Activated naive CD8-positive, alpha-beta T cell treated with anti-CD3 and anti-CD28 coated beads, Interleukin-2, amount 50 U/mL, for 24 hours (primary cell): ENCODE measurements at regions not wholly inside any gene's neighbourhood (a gene's known extent, or its start where the extent isn't known, plus 50 kb on each side); places are given as distances from the start of the nearest gene placed in this dataset.
A peak's percentile ranks its signal among the peaks of the same experiment; 100 is the strongest.
"Not testable (repeated sequence)": the region's sequence is repeated elsewhere in the genome, so short reads cannot be mapped to it uniquely, and the experiment has no call there.

Experiments
- ATAC-seq: fragments of 150-1000 bp; cut with Tn5 transposase; one replicate; pipeline ENCODE4 v1.10.0; 2021
- DNase-seq: peaks from one replicate; pipeline ENCODE4 v3.0.0; 2021
- H3K27ac Mint-ChIP-seq: one replicate; pipeline ENCODE4 v1.8.0; 2021; ENCODE audit warnings: mild to moderate bottlenecking, mixed read lengths
- H3K27me3 Mint-ChIP-seq: one replicate; pipeline ENCODE4 v1.8.0; 2021; ENCODE audit warnings: mixed read lengths
- H3K36me3 Mint-ChIP-seq: one replicate; pipeline ENCODE4 v1.8.0; 2021; ENCODE audit warnings: low read depth, mixed read lengths
- H3K4me1 Mint-ChIP-seq: one replicate; pipeline ENCODE4 v1.8.0; 2021; ENCODE audit warnings: mixed read lengths
- H3K4me3 Mint-ChIP-seq: one replicate; pipeline ENCODE4 v1.8.0; 2021; ENCODE audit warnings: mild to moderate bottlenecking, moderate library complexity, mixed read lengths
- H3K9me3 Mint-ChIP-seq: one replicate; pipeline ENCODE4 v1.8.0; 2021; ENCODE audit warnings: mixed read lengths

DNA sequence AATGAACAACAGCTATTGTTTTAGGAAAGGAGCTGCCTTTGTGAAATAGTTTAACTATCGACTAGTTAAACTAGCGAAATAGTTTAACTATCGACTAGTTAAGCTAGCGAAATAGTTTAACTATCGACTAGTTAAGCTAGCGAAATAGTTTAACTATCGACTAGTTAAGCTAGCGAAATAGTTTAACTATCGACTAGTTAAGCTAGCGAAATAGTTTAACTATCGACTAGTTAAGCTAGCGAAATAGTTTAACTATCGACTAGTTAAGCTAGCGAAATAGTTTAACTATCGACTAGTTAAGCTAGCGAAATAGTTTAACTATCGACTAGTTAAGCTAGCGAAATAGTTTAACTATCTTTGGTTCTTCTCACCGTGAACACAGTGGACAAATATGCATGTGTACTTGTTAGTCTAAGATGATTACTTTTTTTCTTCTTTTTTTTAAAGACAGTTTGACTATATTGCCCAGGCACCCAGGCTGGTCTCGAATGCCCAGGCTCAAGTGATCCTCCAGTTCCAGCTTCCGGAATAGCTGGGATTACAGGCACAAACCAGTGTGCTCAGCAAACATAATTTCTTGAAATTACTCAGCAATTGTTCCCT, 76.9 kb downstream of the PTTG1 start:
- not testable (repeated sequence) for ATAC-seq, DNase-seq, H3K36me3 Mint-ChIP-seq, H3K27me3 Mint-ChIP-seq, H3K9me3 Mint-ChIP-seq, H3K27ac Mint-ChIP-seq, H3K4me3 Mint-ChIP-seq
- peaks cover 24% of the 10 kb centered on the region for H3K4me1 Mint-ChIP-seq

DNA sequence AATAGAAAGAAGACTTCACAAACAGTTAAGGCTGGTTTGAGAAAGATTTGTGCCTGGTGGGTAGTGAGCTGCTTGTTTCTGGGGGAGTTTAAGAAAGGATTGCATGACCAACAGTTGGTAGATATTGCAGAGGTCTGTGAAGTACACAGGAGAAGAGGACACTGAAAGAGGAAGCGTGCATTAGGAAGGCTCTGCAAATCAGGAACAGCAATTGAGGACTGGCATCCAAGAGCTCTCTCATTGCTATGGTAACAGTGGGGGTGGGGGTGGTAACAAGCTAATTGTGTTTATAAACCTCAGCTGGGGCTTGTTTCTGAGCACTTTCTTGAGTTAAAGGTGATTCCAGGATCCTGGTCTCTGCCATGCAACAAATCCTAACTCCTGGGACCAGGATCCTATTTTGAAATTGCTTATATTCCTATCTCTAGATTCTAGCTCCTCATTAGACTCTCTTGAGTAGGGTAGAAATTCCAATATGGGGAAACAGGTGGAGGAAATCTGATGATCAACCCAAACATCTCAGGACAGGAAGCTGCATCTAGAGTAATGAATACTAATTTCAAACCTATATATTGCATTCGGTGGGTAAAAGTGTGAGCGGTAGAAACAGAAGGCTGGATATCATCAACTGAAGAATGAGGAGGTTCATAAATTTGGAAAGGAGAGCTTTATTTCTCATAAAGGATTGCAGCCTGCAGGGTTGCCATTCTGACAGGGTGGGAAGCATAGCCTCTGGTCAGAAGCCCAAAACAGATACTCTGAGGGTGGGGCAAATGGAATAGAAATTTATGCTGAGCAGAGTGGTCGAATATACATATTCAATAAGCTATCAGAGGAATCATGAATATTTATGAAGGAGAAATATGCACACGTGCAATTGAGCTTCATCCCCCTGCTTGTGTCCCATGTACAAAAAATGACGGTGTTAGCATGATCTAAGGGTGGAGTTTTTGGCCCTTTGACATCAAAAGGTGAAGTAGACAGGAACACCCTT, 79.4 kb downstream of the PTTG1 start:
- DNase-seq (no peak), ATAC-seq (no peak)
- Mint-ChIP-seq H3K27ac (no peak overlapping the region), H3K9me3 (no peaks in the 10 kb centered on the region), H3K36me3 (peaks cover 3% of the 10 kb centered on the region), H3K27me3 (no peaks in the 10 kb centered on the region), H3K4me1 (peaks cover 20% of the 10 kb centered on the region), H3K4me3 (no peak overlapping the region)

DNA sequence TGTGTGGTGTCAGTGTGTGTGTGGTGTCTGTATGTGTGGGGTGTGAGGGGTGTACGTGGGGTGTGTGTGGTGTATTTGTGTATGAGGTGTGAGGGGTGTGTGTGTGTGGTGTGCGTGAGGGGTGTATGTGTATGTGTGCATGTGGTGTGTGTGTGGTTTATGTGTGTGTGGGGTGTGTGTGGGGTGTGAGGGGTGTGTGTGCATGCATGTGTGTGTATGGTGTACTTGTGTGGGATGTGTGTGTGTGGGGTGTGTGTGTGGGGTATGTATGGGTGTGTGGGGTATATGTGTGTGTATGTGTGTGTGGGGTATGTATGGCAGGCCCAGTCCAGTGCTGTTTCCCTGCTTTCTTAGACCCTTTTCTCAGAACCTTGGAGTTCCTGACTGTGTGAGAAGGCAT, 83.3 kb downstream of the PTTG1 start:
- Mint-ChIP-seq H3K9me3 (no peaks in the 10 kb centered on the region), H3K27me3 (no peaks in the 10 kb centered on the region), H3K36me3 (no peaks in the 10 kb centered on the region), H3K27ac (no peak overlapping the region), H3K4me1 (peaks cover 41% of the 10 kb centered on the region), H3K4me3 (no peak overlapping the region)
- DNase-seq: no peak
- no peak for ATAC-seq

DNA sequence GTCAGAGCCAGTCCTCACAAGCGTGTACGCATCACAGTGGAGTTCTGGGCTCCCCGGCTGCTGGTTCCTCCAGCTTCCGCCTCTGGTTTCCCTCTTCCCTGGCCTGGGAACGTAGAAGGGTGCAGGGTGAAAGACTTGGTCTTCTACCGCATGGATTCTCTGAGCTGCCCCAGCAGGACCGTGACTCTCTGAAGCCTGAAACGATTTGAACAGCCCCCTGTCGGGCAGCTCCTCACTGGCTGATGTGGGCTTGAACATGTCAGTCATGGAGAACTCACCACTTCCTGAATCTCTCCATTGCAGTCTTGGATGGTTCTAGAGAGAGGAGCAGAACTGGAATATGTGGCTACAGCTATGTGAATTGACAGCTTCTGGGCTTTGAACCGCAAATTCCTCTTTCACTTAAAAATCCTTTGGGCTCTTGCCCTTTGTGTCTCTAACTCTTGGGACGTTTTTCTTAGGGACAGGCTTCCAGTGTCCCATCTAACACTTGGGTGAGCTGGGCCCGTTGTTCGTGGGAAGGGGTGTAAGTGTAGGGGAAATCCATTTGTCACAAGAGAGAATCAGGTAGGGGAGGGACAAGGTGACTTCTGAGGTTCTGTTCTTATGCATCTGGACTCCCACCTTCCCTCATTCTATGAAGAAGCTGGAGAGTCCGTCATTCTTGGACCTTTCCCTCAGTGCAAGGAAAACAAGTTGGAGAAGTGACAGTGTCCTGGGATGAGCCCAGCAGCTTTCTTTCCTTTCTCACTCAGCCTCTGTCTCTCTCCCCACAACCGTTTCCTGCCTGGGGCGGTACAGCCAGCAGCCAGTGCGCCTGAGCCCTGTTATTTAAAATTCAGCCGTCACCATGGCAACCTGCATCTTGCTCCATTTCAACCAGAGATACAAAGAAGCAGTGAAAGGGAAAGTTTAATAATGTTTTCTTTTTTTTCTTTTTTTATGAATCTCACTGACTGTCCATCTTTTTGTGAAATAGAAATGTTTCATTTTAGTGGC, 84.7 kb downstream of the PTTG1 start:
- Mint-ChIP-seq H3K4me1 (peaks cover 41% of the 10 kb centered on the region), H3K9me3 (no peaks in the 10 kb centered on the region), H3K27ac (peak overlapping the region; percentile 86), H3K36me3 (no peaks in the 10 kb centered on the region), H3K27me3 (no peaks in the 10 kb centered on the region), H3K4me3 (peak overlapping the region; percentile 68)
- peak; percentile 71 for ATAC-seq
- peak; percentile 72 for DNase-seq

DNA sequence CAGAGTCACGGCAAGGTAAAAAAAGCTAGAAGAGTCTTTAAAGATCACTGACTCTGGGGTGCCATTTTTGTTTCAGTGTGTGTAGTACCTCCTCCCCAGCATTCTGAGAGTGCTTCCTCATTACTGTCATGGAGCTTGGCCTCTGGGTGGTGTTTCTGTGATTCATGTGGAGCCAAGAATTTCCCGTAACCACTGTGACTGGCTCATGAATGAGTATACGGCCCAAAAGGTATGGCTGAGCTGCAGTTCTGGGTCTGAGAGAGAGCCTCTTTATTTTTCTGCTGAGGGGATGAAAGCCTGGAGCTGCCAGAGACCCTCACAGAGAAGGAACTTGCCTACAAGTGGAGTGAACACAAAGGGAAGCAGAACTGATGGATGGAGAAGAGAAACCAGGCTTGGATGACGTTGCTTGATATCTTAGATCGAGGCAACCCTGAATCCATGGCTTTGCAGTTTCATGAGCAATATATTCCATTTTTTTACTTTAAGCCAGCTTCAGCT, 85.6 kb downstream of the PTTG1 start:
- Mint-ChIP-seq H3K9me3 (no peaks in the 10 kb centered on the region), H3K36me3 (no peaks in the 10 kb centered on the region), H3K4me1 (peaks cover 41% of the 10 kb centered on the region), H3K27ac (peak overlapping the region; percentile 86), H3K27me3 (peaks cover 2% of the 10 kb centered on the region), H3K4me3 (peak overlapping the region; percentile 68)
- DNase-seq (peak; percentile 14), ATAC-seq (peak; percentile 76)

DNA sequence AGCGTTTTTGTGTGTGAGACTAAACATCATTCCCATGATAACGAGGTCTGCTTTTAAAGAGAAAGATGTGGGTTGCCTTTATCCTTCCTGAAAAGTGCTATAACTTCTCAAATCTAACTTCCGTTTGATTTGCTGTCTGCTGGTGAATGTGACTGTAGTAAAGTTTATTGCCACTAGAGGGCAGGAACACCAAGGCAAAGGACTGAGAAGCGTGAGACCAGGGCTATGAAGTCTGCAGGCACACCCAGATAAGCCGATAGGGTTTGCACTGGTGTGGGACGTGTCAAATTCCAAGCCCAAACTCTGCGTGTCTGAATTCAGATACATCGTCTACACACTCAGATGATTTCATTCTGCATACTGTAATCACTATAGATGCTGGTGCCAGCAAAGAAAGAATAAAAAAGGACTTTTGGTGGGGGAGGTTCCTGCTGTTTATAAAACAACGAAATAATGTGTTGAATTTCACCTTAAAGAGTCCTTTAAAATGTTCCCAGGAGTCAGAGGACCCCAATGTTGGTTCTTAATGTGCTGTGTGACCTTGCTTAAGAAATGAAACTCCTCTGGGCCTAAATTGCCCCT, 87.2 kb downstream of the PTTG1 start:
- ATAC-seq: peak; percentile 70
- peaks cover 43% of the 10 kb centered on the region for H3K4me1 Mint-ChIP-seq
- H3K4me3 Mint-ChIP-seq: peak overlapping the region; percentile 30
- H3K36me3 Mint-ChIP-seq: no peaks in the 10 kb centered on the region
- no peaks in the 10 kb centered on the region for H3K9me3 Mint-ChIP-seq
- H3K27ac Mint-ChIP-seq: peak overlapping the region; percentile 81
- peak; percentile 50 for DNase-seq
- H3K27me3 Mint-ChIP-seq: peaks cover 4% of the 10 kb centered on the region

DNA sequence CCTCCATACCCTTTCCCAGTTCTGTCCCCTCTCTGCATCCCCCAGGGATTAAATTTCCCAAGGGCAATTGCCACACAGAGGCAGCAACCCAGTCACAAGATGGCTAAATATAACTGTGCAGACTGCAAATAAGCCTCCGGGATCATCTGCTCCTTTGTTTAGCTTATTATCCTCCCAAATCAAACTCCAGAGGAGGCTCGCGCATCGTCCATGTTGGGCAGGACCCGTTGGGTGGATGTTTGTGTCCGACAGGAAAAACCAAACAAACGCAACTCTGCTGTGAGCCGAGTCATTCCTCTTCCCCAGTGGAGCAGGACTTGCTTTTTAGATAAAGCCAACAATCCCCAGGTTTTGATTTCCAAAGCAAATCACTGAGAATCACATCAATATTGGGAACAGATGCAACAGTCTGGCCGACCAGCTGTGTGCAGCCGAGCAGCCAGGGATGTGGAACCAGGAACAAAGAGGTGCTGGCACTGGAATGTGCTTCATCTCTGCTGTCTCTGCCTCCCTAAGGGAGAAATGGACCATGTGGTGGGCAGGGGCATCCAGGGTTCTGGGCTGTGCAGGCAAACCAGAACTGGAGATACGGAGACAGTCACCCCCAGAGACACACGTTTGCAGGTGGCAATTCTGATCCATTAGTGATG, 89.8 kb downstream of the PTTG1 start:
- Mint-ChIP-seq H3K27me3 (peaks cover 4% of the 10 kb centered on the region), H3K27ac (no peak overlapping the region), H3K4me3 (no peak overlapping the region), H3K4me1 (peaks cover 31% of the 10 kb centered on the region), H3K9me3 (no peaks in the 10 kb centered on the region), H3K36me3 (no peaks in the 10 kb centered on the region)
- DNase-seq: no peak
- ATAC-seq: no peak
